ENCODE measurements at regions not wholly inside any gene's neighbourhood (a gene's known extent, or its start where the extent isn't known, plus 50 kb on each side); places are given as distances from the start of the nearest gene placed in this dataset.

DNA sequence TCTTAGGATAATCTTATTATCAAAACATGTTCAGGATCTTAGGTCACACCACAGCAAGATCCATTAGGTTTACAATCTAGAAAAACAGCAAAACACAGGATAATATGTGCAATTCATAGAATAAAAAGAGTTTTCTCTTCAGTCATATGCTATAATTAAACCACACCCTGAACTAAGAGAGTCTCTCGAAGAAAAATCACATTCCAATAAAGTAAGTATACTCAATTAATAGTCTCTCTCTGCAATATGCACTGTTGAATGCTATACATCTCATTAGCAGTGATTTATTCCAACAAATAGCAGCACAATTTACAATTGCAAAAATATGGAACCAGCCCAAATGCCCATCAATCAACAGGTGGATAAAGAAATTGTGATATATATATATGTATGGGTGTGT lies 383.7 kb downstream of the PPP3CA start:
- TF ChIP-seq, protein P1, sequence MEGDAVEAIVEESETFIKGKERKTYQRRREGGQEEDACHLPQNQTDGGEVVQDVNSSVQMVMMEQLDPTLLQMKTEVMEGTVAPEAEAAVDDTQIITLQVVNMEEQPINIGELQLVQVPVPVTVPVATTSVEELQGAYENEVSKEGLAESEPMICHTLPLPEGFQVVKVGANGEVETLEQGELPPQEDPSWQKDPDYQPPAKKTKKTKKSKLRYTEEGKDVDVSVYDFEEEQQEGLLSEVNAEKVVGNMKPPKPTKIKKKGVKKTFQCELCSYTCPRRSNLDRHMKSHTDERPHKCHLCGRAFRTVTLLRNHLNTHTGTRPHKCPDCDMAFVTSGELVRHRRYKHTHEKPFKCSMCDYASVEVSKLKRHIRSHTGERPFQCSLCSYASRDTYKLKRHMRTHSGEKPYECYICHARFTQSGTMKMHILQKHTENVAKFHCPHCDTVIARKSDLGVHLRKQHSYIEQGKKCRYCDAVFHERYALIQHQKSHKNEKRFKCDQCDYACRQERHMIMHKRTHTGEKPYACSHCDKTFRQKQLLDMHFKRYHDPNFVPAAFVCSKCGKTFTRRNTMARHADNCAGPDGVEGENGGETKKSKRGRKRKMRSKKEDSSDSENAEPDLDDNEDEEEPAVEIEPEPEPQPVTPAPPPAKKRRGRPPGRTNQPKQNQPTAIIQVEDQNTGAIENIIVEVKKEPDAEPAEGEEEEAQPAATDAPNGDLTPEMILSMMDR (conservative IDR thresholded peaks at IDR 0.05; ENCODE audit: low read depth, low read length): no peak
- TF ChIP-seq EZH2 (IDR thresholded peaks at IDR 0.05; ENCODE audit: low read length, unreplicated experiment): no peak
- no peak for TF ChIP-seq EZH2phosphoT487 (IDR thresholded peaks at IDR 0.05; ENCODE audit: borderline replicate concordance, low read length)
